ENCODE measurements at regions not wholly inside any gene's neighbourhood (a gene's known extent, or its start where the extent isn't known, plus 50 kb on each side); places are given as distances from the start of the nearest gene placed in this dataset.

- TF ChIP-seq CTCF (IDR thresholded peaks at IDR 0.05; ENCODE audit: extremely low read depth in 1 of 2, insufficient read depth in 1 of 2, low read depth in 1 of 2, low read length in 2 of 2) (no peak), POLR2A (IDR thresholded peaks at IDR 0.05; ENCODE audit: low read depth, low read length) (no peak), MYC (IDR thresholded peaks at IDR 0.05; ENCODE audit: low read depth, low read length) (no peak), EZH2 (IDR thresholded peaks at IDR 0.05; ENCODE audit: borderline replicate concordance, low read depth, low read length, severe bottlenecking) (no peak)
Measured at GRCh38 chr13:80604098-80604497, 263.2 kb upstream of the SPRY2 start.

Data from endothelial cell of umbilical vein (primary cell).